ENCODE measurements at regions not wholly inside any gene's neighbourhood (a gene's known extent, or its start where the extent isn't known, plus 50 kb on each side); places are given as distances from the start of the nearest gene placed in this dataset.

GRCh38 chr20:2238601-2239000, 57.2 kb upstream of the TGM3 start:
- DNase-seq, result no peak

GRCh38 chr20:2240835-2241234, 55.0 kb upstream of the TGM3 start:
- no peak for DNase-seq

GRCh38 chr20:2242678-2243077, 53.1 kb upstream of the TGM3 start:
- no peak for DNase-seq

GRCh38 chr20:2244523-2244922, 51.3 kb upstream of the TGM3 start:
- no peak for DNase-seq

GRCh38 chr20:2244993-2245392, 50.8 kb upstream of the TGM3 start:
- DNase-seq, result no peak

GRCh38 chr20:2245637-2246036, 50.2 kb upstream of the TGM3 start:
- no peak for DNase-seq
